ENCODE measurements at regions not wholly inside any gene's neighbourhood (a gene's known extent, or its start where the extent isn't known, plus 50 kb on each side); places are given as distances from the start of the nearest gene placed in this dataset.

DNA sequence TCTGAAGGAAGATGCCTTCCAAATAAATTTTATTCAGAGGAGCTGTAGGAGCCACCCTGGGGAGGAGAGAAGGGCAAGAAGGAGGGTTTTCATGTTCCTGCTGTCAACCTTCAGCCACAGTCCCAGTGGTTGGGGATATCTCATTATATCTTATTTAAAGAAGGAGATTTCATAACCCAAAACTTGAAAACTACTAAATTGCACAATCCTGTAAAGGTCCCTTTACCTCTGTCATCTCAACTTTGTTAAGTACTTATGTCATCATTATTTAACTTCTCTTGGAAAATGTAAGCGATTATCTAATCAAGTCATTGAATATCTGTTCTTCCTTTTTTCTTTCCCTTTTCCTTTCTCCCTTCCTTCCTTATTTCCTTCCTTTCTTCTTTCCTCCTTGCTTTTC, 794.5 kb upstream of the IGFBP3 start:
- H3K27ac Mint-ChIP-seq (ENCODE audit: low read depth, unreplicated experiment): no peak overlapping the region
- H3K4me1 Mint-ChIP-seq (ENCODE audit: insufficient read depth, unreplicated experiment): peaks cover 12% of the 10 kb centered on the region
- TF ChIP-seq, protein P1, sequence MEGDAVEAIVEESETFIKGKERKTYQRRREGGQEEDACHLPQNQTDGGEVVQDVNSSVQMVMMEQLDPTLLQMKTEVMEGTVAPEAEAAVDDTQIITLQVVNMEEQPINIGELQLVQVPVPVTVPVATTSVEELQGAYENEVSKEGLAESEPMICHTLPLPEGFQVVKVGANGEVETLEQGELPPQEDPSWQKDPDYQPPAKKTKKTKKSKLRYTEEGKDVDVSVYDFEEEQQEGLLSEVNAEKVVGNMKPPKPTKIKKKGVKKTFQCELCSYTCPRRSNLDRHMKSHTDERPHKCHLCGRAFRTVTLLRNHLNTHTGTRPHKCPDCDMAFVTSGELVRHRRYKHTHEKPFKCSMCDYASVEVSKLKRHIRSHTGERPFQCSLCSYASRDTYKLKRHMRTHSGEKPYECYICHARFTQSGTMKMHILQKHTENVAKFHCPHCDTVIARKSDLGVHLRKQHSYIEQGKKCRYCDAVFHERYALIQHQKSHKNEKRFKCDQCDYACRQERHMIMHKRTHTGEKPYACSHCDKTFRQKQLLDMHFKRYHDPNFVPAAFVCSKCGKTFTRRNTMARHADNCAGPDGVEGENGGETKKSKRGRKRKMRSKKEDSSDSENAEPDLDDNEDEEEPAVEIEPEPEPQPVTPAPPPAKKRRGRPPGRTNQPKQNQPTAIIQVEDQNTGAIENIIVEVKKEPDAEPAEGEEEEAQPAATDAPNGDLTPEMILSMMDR (IDR thresholded peaks at IDR 0.05; ENCODE audit: unreplicated experiment): no peak
- no peak overlapping the region for H3K4me3 Mint-ChIP-seq (ENCODE audit: unreplicated experiment)
- peak; percentile 18 for DNase-seq (ENCODE audit: unreplicated experiment)
- no peaks in the 10 kb centered on the region for H3K27me3 Mint-ChIP-seq (ENCODE audit: insufficient read depth, unreplicated experiment)
- H3K36me3 Mint-ChIP-seq (ENCODE audit: insufficient read depth, unreplicated experiment): no peaks in the 10 kb centered on the region
- ChIA-PET POLR2A (no interaction called here), CTCF (interaction anchor here (0.6 to 0.8 kb wide), 2 partner anchors 731 to 793 kb away, joined by 3 read pairs; no protein-coding TSS in a partner anchor)
- no peaks in the 10 kb centered on the region for H3K9me3 Mint-ChIP-seq (ENCODE audit: unreplicated experiment)
- no TSS peak for BruUV-seq (replicated peaks)
- intact Hi-C loops (cut with micrococcal nuclease): no loop called here

DNA sequence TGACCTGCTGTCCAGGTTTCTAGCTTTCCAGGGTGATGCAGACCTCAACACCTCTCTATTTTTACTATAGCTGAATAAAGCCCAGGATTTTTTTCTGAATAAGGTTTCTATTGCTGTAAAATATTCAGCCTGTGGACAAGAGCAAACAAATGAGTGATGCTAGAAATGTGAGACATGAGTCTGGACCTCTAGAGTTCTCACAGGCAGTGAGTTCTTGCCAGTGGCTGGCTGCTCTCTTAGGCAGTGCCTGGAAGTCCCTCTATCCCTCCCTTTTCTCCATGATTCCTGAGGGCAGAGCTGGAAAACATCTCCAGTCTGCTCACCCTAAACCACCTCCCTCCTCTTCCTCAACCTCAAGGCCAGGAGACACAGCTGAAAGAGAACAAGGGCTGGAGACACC, 793.8 kb upstream of the IGFBP3 start:
- intact Hi-C loops (cut with micrococcal nuclease): no loop called here
- Mint-ChIP-seq H3K4me1 (ENCODE audit: insufficient read depth, unreplicated experiment) (peaks cover 14% of the 10 kb centered on the region), H3K36me3 (ENCODE audit: insufficient read depth, unreplicated experiment) (no peaks in the 10 kb centered on the region), H3K4me3 (ENCODE audit: unreplicated experiment) (no peak overlapping the region), H3K27me3 (ENCODE audit: insufficient read depth, unreplicated experiment) (no peaks in the 10 kb centered on the region), H3K9me3 (ENCODE audit: unreplicated experiment) (no peaks in the 10 kb centered on the region), H3K27ac (ENCODE audit: low read depth, unreplicated experiment) (no peak overlapping the region)
- CTCF ChIA-PET: interaction anchor here (0.7 to 0.9 kb wide), 3 partner anchors 146 to 1573 kb away, joined by 3 to 4 read pairs (median 3); no protein-coding TSS in a partner anchor
- POLR2A ChIA-PET: interaction anchor here (0.7 to 1.1 kb wide), 3 partner anchors 11 to 72 kb away, joined by 3 to 4 read pairs (median 3); no protein-coding TSS in a partner anchor
- TF ChIP-seq, protein P1 (IDR thresholded peaks at IDR 0.05; ENCODE audit: unreplicated experiment): no peak
- no peak for DNase-seq (ENCODE audit: unreplicated experiment)
- no TSS peak for BruUV-seq (replicated peaks)

DNA sequence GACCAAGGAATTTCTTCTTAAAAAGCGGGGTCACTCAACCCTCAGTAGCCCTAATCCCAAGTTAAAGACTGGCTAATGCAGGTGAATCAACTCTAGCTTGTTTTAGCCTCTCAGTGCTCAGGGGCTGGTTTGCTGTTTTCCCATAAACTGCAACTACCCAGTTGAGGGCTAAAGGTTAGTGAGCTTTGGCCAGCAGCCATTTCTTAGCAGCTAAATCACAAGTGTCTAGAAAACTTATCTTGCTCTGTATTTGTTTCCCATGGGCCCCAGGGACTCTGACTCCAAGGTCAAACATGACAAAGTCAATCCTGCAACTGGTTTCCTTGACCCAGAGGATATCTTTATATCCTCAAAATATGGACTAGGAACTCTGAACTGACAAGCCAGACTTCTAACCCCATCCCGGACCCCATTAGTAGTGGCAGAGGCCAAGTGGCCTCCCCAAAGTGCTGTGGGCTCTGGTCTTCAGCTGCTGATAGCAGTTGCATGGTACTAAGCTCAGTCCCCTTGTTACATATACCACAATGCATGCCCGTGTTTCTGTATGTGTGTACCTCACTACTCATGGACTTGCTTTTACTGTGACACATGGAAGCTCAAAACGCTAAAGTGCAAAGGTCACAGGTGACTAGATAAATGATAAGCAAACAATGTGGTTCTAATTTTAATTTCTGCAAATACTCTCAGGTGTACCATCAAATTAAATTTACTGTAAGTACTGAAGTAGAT, 793.0 kb upstream of the IGFBP3 start:
- Mint-ChIP-seq H3K4me1 (ENCODE audit: insufficient read depth, unreplicated experiment) (peaks cover 14% of the 10 kb centered on the region), H3K9me3 (ENCODE audit: unreplicated experiment) (no peaks in the 10 kb centered on the region), H3K4me3 (ENCODE audit: unreplicated experiment) (no peak overlapping the region), H3K27me3 (ENCODE audit: insufficient read depth, unreplicated experiment) (no peaks in the 10 kb centered on the region), H3K27ac (ENCODE audit: low read depth, unreplicated experiment) (no peak overlapping the region), H3K36me3 (ENCODE audit: insufficient read depth, unreplicated experiment) (no peaks in the 10 kb centered on the region)
- DNase-seq (ENCODE audit: unreplicated experiment): no peak
- POLR2A ChIA-PET: interaction anchor here (0.8 to 1.1 kb wide), 2 partner anchors 12 to 20 kb away, joined by 3 to 4 read pairs; no protein-coding TSS in a partner anchor
- no TSS peak for BruUV-seq (replicated peaks)
- intact Hi-C loops (cut with micrococcal nuclease): no loop called here
- CTCF ChIA-PET: interaction anchor here (0.5 to 0.9 kb wide), 4 partner anchors 145 to 1365 kb away, joined by 3 to 4 read pairs (median 3); no protein-coding TSS in a partner anchor
- TF ChIP-seq, protein P1 (IDR thresholded peaks at IDR 0.05; ENCODE audit: unreplicated experiment): no peak

DNA sequence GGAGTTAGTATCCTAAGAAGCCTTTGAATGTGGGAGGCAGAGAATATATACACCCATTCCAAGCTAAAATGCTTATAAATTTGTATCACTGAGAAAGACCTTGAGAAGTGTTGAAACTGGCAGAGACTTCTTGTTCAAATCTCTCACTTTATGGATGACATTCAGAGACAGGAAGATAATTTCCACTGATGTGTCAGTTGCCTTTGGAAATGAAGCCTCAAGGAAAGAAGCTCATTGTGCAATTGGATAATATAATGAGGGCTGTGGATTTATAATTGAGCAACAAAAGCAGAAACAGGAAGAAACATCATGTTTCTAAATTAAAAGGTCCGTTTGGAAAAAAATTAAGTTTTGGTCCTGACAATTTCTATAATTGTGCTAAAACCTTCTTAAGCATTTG, 789.9 kb upstream of the IGFBP3 start:
- H3K36me3 Mint-ChIP-seq (ENCODE audit: insufficient read depth, unreplicated experiment): no peaks in the 10 kb centered on the region
- intact Hi-C loops (cut with micrococcal nuclease): no loop called here
- H3K4me1 Mint-ChIP-seq (ENCODE audit: insufficient read depth, unreplicated experiment): peaks cover 13% of the 10 kb centered on the region
- no peaks in the 10 kb centered on the region for H3K9me3 Mint-ChIP-seq (ENCODE audit: unreplicated experiment)
- DNase-seq (ENCODE audit: unreplicated experiment): peak; percentile 38
- no peak overlapping the region for H3K27ac Mint-ChIP-seq (ENCODE audit: low read depth, unreplicated experiment)
- BruUV-seq (replicated peaks): no TSS peak
- ChIA-PET POLR2A (interaction anchor here (0.6 kb wide), 1 partner anchor 17 kb away, joined by 3 read pairs; no protein-coding TSS in a partner anchor), CTCF (interaction anchor here (0.6 to 1.0 kb wide), 2 partner anchors 40 to 264 kb away, joined by 3 to 4 read pairs; no protein-coding TSS in a partner anchor)
- no peak overlapping the region for H3K4me3 Mint-ChIP-seq (ENCODE audit: unreplicated experiment)
- TF ChIP-seq, protein P1 (IDR thresholded peaks at IDR 0.05; ENCODE audit: unreplicated experiment): no peak
- H3K27me3 Mint-ChIP-seq (ENCODE audit: insufficient read depth, unreplicated experiment): no peaks in the 10 kb centered on the region
